ENCODE measurements at regions not wholly inside any gene's neighbourhood (a gene's known extent, or its start where the extent isn't known, plus 50 kb on each side); places are given as distances from the start of the nearest gene placed in this dataset.

GRCh38 chr13:99646866-99647595 is 145.8 kb downstream of the TM9SF2 start (continued):
- TF ChIP-seq SP4 (IDR thresholded peaks at IDR 0.05; ENCODE audit: low read length) (no peak), CTCF (IDR thresholded peaks at IDR 0.05; ENCODE audit: control extremely low read depth in 1 of 3, insufficient read depth in 1 of 3, low read depth in 1 of 3, low read length in 3 of 3) (no peak)

Measured in H1 (cell line).